Spleen (tissue), 7 donors: ENCODE measurements at regions not wholly inside any gene's neighbourhood (a gene's known extent, or its start where the extent isn't known, plus 50 kb on each side); places are given as distances from the start of the nearest gene placed in this dataset.

Experiments
- CTCF ChIP-seq, 11 experiments: fragments of 200-600 bp in 7 of 11; fragments of 450-650 bp in 4 of 11; sonication (generic) in 4 of 11; IDR thresholded peaks in 8 of 11; conservative IDR thresholded peaks in 3 of 11; 1 replicate in 7 of 11; 2 replicates in 4 of 11; pipeline versions ENCODE4 v1.4.0 to v1.8.0; 2016 to 2021; ENCODE audit warnings: antibody characterized with exemption in 11 of 11, inconsistent platforms in 4 of 11, mild to moderate bottlenecking in 1 of 11
- POLR2A ChIP-seq, 3 donors: fragments of 450-650 bp; IDR thresholded peaks; one replicate each; pipeline ENCODE4 v1.5.1; 2017; ENCODE audit warnings: antibody characterized with exemption in 3 of 3, mild to moderate bottlenecking in 1 of 3
- donor health status: DM: no; HTN: no; CAD: no; lungs with moderate emphysema.
- donor health status: DM: no; HTN: no; CAD: no.
- donor health status: DM: no; HTN: no; CAD: no.

GRCh38 chr3:22353126-22353525, 602.1 kb upstream of the ZNF385D start:
- TF ChIP-seq CTCF (IDR thresholded peaks at IDR 0.05 in 8 of 11, conservative IDR thresholded peaks at IDR 0.05 in 3 of 11): no peak
- no peak for TF ChIP-seq POLR2A (IDR thresholded peaks at IDR 0.05)
